A549 (cell line): ENCODE measurements at regions not wholly inside any gene's neighbourhood (a gene's known extent, or its start where the extent isn't known, plus 50 kb on each side); places are given as distances from the start of the nearest gene placed in this dataset.

ENCODE experiments used
- ESRRA ChIP-seq: fragments of 150-350 bp; IDR thresholded peaks from 2 replicates; pipeline ENCODE4 v1.6.1; 2014; ENCODE audit warnings: mild to moderate bottlenecking, low read length, borderline replicate concordance
- HES2 ChIP-seq: fragments of >200 bp; sonication (Bioruptor Twin); formaldehyde crosslinking; IDR thresholded peaks from 2 replicates; pipeline ENCODE4 v1.6.1; 2016

GRCh38 chr7:155188821-155189581, 108.7 kb upstream of the INSIG1 start:
- TF ChIP-seq ESRRA (no peak), HES2 (no peak)
